ENCODE measurements at regions not wholly inside any gene's neighbourhood (a gene's known extent, or its start where the extent isn't known, plus 50 kb on each side); places are given as distances from the start of the nearest gene placed in this dataset.

DNA sequence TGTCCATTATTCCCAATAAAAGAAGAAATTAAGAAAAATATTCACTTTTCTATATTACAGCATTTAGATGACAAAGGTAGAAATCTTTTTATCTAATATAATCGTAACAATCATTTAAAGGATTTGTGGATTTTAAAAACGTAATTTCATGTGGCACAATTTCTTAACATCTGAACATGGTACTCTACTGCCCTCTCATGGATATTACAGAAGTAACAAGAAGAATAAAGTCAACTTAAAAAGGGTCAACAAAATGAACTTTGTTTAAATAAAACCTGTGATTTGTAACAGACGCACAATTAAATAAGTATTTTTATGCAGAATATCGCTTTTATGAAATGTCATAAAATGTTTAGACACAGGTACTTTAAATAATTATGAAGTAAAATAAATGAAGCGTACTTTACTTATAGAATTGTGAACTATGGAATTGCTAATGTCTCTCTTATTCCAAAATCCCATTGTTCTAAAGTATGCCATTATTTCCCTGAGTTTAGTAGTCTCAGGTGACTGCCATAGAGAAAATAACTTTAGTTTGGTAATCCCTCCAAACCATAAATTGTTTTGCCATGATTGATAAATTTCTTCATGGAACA lies 366.8 kb upstream of the ZNF385D start:
- DNase-seq = peak; percentile 49

DNA sequence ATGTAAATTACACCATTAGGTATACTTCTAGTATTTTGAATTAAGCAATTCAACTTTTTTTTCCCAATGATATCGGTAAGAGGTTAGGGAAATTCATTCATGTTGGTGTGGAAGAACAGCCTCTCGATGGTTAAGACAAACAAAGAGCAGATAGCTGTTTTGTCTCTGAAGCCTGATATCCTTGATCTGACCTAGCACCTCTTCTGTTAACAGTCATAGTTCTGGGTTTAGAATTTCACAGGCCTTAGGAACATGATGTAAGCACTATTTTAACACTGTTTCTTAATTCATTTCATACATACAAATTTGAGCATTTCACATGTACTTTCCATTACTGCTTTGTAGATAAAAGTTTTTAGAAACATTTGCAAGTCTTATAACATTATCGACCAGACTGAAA lies 367.5 kb upstream of the ZNF385D start:
- DNase-seq = no peak

DNA sequence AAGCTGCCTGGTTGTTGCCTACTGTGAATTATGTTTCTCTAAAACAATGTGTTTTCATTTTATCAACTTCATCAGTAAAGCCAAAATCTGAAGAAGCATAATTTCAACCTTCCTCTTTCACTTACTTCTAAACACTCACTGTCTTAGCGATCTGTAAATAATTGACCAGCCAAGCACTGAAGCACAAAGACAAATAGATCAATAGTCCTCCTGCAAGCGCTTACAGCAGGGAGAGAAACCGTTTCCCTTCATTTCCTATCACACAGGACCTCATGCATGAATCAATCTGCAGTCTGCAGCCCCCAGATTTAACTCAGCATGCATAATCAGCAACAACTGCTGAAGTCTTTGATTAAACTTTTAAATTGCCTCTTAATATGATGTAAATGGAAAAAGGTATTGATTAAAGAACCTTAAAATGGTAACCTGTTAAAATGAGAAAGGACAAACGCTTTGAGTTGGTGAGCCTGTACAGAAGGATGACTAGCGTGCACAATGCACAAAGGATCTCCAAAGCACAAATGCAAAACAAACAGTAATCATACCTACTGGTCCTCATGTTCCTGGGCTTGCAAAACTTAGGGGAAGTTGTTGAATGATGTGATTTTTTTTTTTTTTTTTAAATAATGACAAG lies 370.2 kb upstream of the ZNF385D start:
- DNase-seq = no peak

DNA sequence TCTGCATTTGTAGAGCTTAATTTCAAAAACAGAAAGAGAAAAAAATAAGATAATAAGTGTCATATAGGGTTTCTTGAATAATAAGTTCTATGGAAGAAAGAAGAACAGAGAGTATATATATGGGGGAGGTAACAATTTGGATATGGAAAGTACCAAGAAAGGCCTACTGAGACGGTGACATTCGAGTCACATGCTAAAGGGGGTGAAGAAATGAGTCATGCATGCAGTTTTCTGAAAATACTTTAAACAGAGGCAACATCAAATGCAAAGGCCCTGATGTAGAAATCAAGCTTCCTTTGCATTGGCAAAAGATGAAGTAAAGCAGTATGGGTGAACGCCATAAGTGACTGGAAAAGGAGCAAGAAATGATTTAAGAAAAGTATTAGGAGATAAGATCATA lies 371.6 kb upstream of the ZNF385D start:
- no peak for DNase-seq

DNA sequence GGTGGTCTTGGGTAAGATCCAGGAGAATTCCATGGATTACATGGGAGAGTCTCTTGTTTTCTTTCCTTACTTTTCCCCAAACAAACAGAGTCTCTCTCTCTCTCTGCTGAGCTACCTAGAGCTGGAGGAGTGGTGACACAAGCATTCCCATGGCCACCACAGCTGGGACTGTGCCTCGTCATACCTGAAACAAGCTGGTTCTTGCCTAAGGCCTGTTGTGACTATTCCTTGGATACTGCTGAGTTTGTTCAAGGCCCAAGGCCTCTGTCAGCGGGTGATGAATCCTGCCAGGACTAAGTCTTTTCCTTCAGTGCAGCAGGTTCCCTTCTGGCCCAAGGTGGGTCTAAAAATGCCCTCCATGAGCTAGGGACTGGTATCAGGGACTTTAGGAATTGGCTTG lies 378.1 kb upstream of the ZNF385D start:
- DNase-seq = no peak

DNA sequence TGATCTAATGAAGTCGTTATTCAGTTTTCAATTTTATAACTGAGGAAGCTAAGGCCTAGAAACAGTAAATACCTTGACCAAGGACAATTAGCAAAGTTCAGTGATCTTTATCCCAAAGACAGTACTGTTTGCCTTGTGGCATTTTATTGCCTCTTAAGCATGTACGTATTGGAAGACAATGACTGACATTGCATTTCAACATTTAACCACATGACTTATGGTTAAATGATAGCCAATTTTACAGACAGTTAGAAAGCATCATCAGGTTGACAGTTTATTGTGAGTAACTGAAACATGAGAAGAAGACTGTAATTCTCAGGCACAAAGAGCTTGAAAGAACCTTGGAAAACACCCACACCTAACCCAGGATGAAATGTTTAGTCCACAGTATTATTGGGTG lies 390.8 kb upstream of the ZNF385D start:
- no peak for DNase-seq

DNA sequence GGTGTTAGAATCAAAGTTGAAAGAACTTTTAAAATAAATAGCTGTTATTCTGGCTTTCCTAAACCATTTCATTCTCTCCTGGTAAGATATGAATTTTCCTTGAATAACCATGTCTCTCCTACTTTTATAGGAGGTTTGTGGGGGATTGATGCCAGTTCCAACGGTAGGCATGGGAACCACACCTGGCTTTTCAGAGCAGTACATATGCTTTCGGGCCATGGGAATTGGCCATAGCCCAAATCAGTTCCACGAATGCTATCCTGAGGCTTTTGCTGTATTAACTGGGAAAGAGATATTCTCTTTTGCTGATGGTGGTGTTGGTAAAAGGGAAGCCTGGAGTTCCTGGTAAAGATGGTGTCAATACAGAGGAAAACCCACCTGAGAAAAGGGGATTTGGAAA lies 396.2 kb upstream of the ZNF385D start:
- DNase-seq = no peak

DNA sequence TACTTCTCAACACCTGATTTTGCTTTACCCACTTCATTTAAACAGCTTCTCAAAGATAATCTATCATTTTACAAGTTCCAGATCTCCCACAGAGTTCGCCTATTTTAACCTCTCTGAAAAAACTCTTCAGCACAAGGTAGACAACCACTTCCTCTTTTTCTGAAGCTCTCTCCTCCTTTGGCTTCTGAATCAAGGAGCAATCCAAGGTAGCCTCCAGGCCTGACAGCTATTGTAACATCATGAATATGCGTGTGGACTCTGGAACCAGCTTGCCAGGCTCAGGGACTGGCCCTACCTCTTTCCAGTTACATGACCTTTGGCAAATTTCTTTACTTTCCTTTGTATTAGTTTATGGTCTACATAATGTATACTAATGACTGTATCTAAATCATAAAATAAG lies 405.9 kb upstream of the ZNF385D start:
- DNase-seq = no peak

DNA sequence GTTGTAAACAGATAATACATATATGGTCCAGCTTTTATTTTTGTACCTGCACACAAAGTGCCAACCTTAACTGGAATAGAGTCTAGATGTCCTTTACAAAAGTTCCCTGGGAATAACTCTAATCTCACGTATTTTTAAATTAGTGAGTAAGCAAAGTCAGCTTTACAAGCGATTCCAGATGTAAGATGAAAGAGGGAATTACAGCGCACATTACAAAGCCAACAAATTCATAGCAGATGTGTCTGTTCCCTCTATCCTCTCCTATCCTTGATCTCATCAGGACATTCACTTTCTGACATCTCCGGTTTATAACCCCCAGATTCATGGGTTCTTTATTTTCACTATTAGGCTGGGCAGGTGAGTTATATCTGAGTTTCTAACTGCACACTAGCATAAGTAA lies 406.8 kb upstream of the ZNF385D start:
- no peak for DNase-seq

DNA sequence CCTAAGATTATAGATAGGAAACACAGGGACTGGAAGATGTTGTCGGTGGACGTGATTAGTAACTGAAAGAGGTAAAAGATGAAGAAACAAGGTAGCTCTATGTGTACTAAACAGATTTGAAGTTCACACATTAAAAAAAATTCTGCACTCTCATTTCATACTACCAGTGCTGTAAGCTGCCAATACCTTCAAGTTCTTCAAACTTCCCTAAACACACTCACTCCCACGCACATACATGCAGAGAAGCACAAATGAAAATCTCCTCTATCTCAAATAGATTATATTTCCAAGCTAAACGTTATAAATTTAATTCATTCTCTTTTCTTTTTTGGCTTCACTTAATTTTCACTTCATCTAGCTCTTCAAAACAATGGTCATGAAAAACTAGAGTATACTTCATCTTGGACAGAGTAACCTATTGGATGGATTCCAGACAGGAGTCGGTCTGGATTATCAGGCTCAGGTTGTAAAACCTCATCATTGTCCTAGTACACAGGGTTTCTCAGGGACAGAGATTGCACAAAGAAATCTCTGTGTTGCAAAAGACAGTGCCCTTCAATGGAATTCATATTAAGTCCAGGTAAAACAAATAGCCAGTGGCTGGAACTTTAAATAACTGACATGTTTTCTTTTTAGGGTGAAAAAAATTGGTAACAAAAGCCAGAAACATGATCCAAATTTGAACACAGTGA lies 408.1 kb upstream of the ZNF385D start:
- DNase-seq = no peak

DNA sequence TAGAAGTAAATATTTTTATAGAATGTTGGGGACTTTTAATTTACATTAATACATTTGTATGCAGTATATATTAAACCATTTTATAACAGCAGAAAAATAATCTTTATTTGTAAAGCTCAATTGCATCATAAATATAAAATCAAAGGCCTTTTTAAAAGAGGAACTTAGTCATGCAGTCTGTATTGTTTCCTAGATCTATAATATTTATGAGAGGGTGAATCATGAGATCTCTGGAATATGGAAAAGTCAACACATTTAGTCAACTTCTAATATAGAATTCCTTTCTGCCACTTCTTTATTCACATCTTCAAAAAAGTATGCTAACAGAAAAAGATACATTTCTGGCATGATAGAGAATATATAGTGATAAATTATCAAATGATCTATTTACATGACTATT lies 410.3 kb upstream of the ZNF385D start:
- no peak for DNase-seq

DNA sequence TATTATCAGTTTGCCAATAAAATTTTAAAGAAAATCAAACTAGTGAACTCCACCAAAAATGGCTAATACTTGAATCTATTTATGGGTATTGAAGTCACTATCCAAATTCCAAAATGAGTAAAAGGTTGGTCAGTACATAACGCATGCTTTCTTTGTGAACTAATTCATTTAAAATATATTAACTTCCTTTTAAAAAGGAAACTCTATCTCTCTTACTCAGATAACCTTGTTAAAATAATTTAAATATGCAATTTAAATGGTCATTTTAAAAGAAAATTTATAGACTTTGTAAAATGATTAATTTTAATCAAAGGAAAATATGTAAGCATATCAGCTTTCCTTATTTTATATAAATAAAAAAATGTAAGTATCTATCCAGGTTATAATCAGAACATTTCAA lies 419.4 kb upstream of the ZNF385D start:
- DNase-seq = no peak

DNA sequence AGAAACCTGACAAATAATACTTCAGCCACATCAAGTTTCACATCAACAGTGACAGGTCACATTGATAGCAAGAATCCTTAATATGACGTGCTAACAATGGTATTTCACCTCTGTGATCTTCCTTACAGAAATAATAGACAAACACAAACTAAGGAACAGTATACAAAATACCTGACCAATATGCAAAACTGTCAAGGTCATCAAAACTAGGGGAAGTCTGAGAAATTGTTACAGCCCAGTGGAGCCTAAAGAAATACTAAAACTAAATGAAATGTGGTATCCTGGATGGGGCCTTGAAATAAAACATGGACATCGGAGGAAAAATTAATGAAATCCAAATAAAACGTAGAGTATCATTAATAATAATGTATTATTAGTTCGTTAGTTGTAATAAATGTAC lies 422.0 kb upstream of the ZNF385D start:
- no peak for DNase-seq

DNA sequence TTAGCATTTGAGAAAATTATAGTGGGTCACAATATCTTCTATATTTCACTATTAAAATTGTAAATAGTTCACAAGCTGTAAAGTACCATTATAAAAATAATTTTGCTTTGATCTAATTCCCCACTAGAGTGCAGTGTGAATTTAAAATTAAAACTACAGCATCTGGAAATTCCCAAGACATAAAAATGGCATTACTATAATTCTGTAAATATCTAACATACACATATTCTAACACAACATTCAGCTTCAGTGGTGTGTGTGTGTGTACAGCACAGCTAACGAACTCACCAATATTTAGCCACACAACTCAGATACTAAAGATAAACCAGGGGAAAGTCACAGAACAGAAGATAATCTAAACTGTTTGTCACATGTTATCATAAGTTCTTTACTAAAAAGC lies 424.9 kb upstream of the ZNF385D start:
- DNase-seq = peak; percentile 1

DNA sequence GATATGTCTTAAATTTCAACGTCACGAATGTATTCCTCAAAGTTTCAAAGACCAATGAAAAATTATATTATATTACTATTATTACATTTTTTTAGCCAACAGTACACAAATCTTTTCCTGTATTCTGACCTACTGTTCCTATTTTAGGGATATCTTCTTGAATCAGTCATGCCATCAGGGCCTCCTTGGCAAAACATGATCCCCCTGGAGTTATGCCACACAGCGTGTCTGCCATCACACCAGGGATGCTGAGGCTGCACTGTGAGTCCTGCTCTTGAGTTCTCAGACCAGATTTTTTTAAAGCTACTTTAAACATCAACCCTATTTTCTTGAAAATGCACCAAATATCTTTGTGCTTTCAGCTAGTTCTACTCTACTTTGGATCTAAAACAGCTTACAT lies 425.9 kb upstream of the ZNF385D start:
- DNase-seq = no peak

DNA sequence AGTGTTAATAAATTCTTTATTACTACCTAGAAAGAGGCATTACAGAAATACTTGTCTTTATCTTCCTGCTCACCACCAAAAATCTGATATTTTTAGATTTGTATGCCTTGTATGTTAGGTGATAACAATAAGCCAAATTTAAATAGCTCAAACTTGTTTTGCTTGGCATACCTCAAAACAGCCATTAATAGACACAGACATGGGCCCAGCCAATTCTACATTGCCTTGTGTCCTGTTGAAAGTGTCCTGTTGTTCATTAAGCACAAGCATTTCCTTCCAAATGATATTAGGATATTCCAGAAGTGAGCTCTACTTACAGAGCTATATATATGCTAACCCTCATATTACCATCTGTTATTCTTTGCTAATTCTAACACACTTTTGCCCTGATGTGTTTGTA lies 438.6 kb upstream of the ZNF385D start:
- no peak for DNase-seq

DNA sequence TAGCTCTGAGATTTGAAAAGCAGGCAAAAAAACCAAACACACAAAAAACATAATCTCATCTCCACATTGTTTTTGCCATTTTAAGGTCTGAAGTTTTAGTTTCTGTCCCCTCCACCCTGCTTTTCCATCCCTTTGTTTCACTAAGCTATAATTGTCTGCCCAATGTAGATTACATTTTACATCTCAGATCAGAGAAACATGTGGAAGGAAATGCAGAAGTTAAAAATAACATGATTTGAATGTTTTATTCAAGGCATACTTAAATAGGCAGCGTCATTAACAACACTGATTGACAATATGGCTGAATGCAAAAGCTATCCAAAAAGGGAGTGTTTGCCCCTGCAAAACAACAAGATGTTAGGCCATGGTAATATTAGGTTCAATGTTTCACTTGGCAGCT lies 448.1 kb upstream of the ZNF385D start:
- no peak for DNase-seq

DNA sequence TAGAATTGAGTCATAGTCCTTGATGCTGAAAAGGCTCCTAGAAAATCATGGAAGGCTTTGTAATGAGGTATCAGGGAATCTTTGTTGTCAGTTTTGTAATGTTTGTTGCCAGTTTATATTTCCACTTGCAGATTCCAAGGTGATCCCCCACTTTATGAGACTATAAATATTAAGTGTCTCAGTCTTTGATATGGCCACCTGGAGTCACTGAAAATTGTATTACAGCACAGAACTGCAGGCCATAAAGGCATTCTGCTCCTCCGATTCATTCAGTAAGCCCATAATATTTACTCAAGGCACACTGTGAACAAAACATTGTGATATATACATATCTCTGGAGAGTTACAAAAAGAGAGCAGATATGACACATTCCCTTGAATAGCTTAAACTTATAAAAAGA lies 457.8 kb upstream of the ZNF385D start:
- no peak for DNase-seq

DNA sequence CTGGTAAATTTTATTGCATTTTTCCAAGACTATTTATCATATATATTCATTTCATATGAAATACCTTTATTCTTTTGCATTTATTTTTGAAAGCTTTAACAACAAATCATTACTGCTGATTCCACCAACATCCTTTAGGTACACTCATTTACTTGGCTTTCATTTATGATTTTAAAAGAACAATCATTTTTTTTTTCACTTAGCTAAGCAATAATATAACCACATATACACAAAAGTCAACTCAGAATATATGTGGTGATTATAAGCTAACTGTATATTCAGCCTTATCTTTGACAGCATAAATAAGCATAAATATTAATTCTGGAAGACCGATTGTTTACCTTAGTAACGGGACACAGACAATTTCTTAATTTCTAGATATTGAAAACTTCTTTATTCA lies 458.6 kb upstream of the ZNF385D start:
- DNase-seq = no peak

DNA sequence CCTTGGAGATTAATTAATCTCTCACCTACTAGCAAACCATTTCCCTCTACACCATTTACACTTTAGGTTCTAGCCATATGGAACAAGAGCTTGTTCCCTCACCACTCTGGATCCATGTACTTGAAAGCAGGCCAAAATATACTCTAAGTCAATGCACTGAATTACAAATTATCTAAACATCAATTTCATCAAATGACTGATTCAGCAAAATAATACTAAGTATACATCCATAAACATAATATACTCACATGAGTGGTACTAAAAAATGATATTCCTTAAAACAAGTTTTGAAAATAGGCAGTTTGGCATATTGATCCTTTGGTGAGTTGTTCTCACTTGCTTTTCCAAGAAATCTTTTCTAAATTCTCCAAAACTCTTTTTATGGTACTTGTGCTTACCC lies 459.7 kb upstream of the ZNF385D start:
- no peak for DNase-seq

DNA sequence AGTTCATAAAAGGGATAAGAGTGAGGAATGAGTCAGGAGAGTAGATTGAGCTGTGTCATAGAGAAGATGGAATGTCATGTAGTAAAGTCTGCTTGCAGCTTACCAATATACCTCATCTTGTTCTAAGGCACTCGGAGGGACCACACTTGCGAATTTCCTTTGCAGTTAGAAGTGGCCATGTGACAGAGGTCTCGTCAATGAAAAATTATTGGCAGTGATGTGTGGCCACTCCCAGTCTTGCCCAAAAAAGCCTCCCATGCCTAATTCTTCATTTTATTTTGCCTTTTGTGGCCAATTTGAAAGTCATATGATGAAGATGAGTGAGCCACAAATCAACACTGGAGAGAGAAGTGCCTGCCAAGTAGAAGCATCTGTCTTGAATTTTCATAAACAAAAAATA lies 465.6 kb upstream of the ZNF385D start:
- DNase-seq = no peak

DNA sequence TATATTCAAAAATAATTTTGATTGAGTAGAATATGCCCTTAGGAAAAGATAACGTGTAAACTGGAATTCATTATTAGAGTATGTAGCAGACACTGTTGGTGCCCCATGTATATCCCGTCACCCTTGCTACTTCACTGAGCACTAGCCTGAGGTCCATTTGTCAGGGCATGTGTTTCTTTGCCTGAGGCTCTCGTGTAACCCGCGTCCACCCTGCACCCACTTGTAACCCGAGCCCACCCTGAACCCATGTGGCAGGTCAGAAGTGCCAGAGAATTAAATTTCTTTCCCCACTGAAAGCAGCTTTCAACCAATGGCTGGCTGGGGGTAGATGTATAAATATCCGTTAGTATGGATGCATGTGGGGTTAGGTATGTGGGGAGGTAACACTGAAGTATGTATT lies 474.2 kb upstream of the ZNF385D start:
- DNase-seq = no peak

DNA sequence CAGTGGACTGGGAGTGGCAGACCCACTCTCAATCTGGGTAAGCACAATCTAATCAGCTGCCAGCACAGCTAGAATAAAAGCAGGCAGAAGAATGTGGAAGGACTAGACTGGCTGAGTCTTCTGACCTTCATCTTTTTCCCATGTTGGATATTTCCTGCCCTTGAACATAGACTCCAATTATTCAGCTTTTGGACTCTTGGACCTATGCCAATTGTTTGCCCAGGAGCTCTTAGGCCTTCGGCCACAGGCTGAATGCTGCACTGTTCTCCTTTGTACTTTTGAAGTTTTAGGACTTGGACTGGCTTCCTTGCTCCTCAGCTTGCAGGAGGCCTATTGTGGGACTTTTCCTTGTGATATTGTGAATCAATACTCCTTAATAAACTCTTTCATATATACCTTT lies 477.7 kb upstream of the ZNF385D start:
- no peak for DNase-seq

DNA sequence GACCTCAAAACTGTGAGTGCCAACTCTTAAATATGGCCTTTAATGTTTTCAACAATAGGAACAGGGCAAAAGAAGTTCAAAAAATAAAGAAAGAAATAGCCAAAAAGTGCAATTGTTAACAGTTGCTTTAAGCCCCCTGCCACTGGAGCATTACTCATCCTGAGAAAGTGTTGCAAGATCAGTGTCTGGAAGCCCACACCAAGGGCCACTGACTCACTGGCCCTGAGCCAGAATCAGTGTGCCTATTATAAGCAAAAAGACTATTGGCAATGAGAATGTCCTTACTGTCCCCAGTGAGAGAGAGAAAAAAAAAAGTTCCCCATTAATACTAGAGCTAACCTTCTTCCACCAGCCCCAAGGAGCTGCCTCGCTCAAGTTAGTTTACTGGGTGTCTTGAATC lies 480.1 kb upstream of the ZNF385D start:
- peak; percentile 12 for DNase-seq
